ENCODE measurements at regions not wholly inside any gene's neighbourhood (a gene's known extent, or its start where the extent isn't known, plus 50 kb on each side); places are given as distances from the start of the nearest gene placed in this dataset.

DNA sequence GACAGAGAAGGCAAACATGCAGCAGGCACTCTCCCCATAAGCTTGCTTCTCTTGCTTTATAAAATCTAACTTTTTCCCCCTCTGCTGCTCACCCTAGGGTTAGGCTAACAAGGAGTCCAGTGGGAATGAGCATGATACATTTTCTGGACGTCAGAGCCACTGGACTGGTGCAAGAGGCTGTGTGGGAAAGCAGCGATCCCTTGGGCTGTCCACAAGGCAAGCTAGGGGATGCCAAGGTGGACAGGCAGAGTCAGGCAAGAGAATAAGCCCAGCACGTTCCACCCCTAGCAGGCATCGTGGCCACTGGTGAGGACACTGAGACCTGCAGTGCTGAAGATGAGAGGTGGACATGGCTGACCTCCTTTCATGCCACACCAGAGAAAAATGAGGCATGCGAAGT lies 290.9 kb upstream of the ZMIZ1 start:
- no peaks in the 10 kb centered on the region for H3K4me1 ChIP-seq (ENCODE audit: insufficient read depth, low read length, severe bottlenecking)
- H3K9ac ChIP-seq (ENCODE audit: low read length), result no peak overlapping the region
- H3K9me2 ChIP-seq (ENCODE audit: low read depth, low read length), result no peaks in the 10 kb centered on the region
- no peaks in the 10 kb centered on the region for H3K36me3 ChIP-seq (ENCODE audit: insufficient read depth, low read length)
- no peak overlapping the region for H2AFZ ChIP-seq (ENCODE audit: low read length)
- no peak overlapping the region for H3K27ac ChIP-seq (ENCODE audit: low read depth, low read length, poor library complexity, severe bottlenecking)
- H3K27me3 ChIP-seq (ENCODE audit: insufficient read depth, low read length), result no peaks in the 10 kb centered on the region
- H3K4me3 ChIP-seq (ENCODE audit: low read depth, low read length, poor library complexity, severe bottlenecking), result no peak overlapping the region
- no peaks in the 10 kb centered on the region for H3K9me3 ChIP-seq (ENCODE audit: low read length)
- H3F3A ChIP-seq (ENCODE audit: insufficient read depth, low read length), result no peaks in the 10 kb centered on the region
- no peaks in the 10 kb centered on the region for H3K79me2 ChIP-seq (ENCODE audit: insufficient read depth, low read length)
- TF ChIP-seq, protein P1, sequence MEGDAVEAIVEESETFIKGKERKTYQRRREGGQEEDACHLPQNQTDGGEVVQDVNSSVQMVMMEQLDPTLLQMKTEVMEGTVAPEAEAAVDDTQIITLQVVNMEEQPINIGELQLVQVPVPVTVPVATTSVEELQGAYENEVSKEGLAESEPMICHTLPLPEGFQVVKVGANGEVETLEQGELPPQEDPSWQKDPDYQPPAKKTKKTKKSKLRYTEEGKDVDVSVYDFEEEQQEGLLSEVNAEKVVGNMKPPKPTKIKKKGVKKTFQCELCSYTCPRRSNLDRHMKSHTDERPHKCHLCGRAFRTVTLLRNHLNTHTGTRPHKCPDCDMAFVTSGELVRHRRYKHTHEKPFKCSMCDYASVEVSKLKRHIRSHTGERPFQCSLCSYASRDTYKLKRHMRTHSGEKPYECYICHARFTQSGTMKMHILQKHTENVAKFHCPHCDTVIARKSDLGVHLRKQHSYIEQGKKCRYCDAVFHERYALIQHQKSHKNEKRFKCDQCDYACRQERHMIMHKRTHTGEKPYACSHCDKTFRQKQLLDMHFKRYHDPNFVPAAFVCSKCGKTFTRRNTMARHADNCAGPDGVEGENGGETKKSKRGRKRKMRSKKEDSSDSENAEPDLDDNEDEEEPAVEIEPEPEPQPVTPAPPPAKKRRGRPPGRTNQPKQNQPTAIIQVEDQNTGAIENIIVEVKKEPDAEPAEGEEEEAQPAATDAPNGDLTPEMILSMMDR (IDR thresholded peaks at IDR 0.05; ENCODE audit: low read length), result no peak
- no peak for TF ChIP-seq EZH2 (IDR thresholded peaks at IDR 0.05; ENCODE audit: borderline replicate concordance, low read length)
- no peaks in the 10 kb centered on the region for H4K20me1 ChIP-seq (ENCODE audit: insufficient read depth, low read length)
- H3K4me2 ChIP-seq (ENCODE audit: low read length), result no peak overlapping the region

DNA sequence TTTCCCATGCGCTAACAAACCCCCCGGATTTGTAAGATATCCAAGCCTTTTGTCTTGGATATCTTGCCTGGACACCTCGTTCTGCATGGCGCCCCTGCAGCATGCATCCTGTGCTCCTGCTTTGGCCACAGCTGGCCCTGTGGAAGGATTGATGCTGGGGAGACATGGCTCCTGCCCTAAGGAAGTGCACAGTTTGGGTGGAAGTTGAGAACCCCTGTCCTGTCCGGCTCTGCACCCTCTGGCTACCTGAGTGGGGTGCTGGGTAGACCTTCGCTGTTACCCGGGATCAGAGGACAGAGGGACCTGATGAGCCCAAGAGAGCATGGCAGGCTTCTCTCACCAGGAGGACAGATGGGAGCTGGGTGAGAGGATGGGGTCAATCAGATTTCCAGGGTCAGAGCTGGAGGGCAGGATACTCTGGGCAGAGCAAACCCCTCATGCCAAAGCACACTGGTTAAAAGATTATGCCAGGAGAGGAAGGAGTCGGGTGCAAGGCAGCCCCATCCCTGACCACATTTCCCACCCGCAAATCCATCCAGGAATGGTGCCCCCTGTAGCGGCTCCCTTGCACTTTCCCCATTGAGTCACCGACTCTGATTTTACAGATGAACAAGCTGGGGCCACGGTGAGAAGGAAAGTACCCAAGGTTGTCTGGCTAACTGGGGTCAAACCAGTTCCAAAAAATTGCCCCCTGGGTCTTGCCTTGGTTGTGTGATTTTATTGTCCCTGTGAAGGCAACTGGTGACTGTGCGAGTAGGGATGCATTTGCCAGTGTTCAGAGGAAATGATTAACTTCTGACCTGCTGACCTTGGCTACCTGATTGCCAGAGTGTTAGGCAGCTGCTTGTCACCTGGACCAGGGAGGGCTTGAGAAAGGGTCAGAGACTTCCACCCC lies 290.1 kb upstream of the ZMIZ1 start:
- Histone ChIP-seq H3K4me2 (ENCODE audit: low read length) (no peak overlapping the region), H3K36me3 (ENCODE audit: insufficient read depth, low read length) (no peaks in the 10 kb centered on the region), H3K4me1 (ENCODE audit: insufficient read depth, low read length, severe bottlenecking) (no peaks in the 10 kb centered on the region), H4K20me1 (ENCODE audit: insufficient read depth, low read length) (no peaks in the 10 kb centered on the region), H3K9me2 (ENCODE audit: low read depth, low read length) (no peaks in the 10 kb centered on the region), H3K9ac (ENCODE audit: low read length) (no peak overlapping the region), H3K79me2 (ENCODE audit: insufficient read depth, low read length) (no peaks in the 10 kb centered on the region), H2AFZ (ENCODE audit: low read length) (no peak overlapping the region), H3K4me3 (ENCODE audit: low read depth, low read length, poor library complexity, severe bottlenecking) (no peak overlapping the region), H3K27me3 (ENCODE audit: insufficient read depth, low read length) (no peaks in the 10 kb centered on the region), H3K27ac (ENCODE audit: low read depth, low read length, poor library complexity, severe bottlenecking) (no peak overlapping the region), H3K9me3 (ENCODE audit: low read length) (no peaks in the 10 kb centered on the region), H3F3A (ENCODE audit: insufficient read depth, low read length) (no peaks in the 10 kb centered on the region)
- TF ChIP-seq EZH2 (IDR thresholded peaks at IDR 0.05; ENCODE audit: borderline replicate concordance, low read length), result no peak
- TF ChIP-seq, protein P1 (IDR thresholded peaks at IDR 0.05; ENCODE audit: low read length), result no peak

DNA sequence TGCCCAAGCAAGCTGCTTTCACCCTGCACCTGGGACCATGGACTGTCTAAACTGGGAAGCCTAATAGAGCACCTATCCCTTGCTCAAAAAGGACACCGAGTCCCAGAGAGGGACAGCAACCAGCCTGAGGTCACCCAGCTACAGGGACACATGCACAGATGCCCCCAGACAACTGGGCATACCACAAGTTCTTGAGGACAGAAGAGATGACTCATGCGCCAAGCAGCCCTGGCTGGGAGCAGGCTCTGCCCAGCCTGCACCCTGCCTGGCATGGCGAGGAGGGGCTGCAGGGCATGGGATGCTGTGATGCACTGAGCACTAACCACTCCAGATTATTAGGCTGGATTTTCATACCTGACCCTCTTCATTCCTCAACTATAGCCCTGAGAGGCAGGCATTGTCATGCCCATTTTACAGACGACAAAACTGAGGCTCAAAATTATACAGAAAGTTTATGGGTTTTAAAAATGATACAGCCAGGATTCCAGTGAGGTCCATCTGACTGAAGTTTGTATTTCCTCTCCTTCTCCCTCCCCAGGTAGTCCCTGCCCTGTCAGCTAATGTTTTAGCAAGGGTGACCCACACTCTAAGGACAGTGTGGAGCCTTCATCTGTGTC lies 289.3 kb upstream of the ZMIZ1 start:
- Histone ChIP-seq H3K27ac (ENCODE audit: low read depth, low read length, poor library complexity, severe bottlenecking) (no peak overlapping the region), H3K4me3 (ENCODE audit: low read depth, low read length, poor library complexity, severe bottlenecking) (no peak overlapping the region), H2AFZ (ENCODE audit: low read length) (no peak overlapping the region), H3K4me2 (ENCODE audit: low read length) (no peak overlapping the region), H3K9me3 (ENCODE audit: low read length) (no peaks in the 10 kb centered on the region), H3F3A (ENCODE audit: insufficient read depth, low read length) (no peaks in the 10 kb centered on the region), H3K36me3 (ENCODE audit: insufficient read depth, low read length) (no peaks in the 10 kb centered on the region), H3K9ac (ENCODE audit: low read length) (no peak overlapping the region), H3K27me3 (ENCODE audit: insufficient read depth, low read length) (no peaks in the 10 kb centered on the region), H3K9me2 (ENCODE audit: low read depth, low read length) (no peaks in the 10 kb centered on the region), H4K20me1 (ENCODE audit: insufficient read depth, low read length) (no peaks in the 10 kb centered on the region), H3K79me2 (ENCODE audit: insufficient read depth, low read length) (no peaks in the 10 kb centered on the region), H3K4me1 (ENCODE audit: insufficient read depth, low read length, severe bottlenecking) (no peaks in the 10 kb centered on the region)
- TF ChIP-seq, protein P1 (IDR thresholded peaks at IDR 0.05; ENCODE audit: low read length), result no peak
- no peak for TF ChIP-seq EZH2 (IDR thresholded peaks at IDR 0.05; ENCODE audit: borderline replicate concordance, low read length)
